GM18519 (cell line): ENCODE measurements at regions not wholly inside any gene's neighbourhood (a gene's known extent, or its start where the extent isn't known, plus 50 kb on each side); places are given as distances from the start of the nearest gene placed in this dataset.

Experiments
- ATAC-seq: cut with Tn5 transposase; IDR thresholded peaks from one replicate; pipeline ENCODE4 v1.9.1; 2021; ENCODE audit warnings: mild to moderate bottlenecking, moderate library complexity; ENCODE audit not compliant: unreplicated experiment, low FRiP score

DNA sequence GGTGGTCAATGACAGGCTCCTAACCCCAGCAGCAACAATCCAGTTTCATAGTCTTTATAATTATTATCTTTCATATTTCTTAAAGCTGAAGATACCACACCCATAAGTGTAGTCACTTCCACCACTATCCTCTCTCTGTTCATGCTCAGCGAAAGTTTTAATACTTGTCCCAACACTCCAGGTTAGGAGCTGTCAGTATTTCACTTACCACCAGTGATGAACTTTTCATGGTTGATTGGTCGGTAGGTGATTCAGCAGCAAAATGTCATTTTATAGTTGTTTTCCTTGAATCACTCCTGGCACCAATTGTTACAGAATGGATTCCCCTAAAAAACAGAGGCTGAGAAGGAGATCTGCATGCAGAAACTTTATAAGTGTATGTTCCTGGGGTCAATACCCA, 324.9 kb downstream of the CCDC85A start:
- ATAC-seq = no peak

DNA sequence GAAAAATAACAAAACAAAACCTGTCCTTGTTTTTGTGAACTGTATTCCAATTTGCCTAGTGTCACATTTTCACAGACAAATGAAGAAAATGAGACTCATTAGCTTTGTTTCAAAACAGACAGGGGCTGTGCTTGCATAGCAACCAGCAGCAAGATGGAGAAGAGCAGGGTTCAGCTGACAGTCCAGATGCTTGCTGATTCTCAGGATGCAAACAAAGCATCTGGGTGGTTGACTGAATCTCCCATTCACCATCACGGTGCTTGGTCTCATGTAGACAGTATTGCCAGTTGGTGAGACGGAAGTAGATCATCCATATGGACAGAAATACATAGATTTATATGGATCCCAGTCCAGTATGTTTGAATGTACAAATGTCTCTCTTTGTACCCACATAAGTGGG, 326.8 kb downstream of the CCDC85A start:
- ATAC-seq = no peak

DNA sequence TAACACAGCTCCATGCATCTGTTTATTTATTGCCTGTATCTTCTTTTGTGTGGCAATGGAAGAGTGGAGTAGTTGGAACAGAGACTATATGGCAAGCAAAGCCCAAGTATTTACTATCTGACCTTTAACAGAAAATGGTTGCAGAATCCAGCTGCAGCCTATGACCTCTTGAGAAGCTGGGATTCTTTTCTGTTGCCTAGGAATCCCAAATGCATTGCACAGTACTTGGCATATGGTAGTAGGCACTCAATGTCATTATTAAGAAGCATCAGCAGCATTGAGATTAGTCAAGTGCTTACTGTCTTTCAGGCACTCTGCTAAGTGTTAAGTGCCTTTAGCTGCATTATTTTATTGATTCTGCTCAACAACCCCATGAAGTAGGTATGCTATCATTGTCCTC, 331.6 kb downstream of the CCDC85A start:
- ATAC-seq = no peak

DNA sequence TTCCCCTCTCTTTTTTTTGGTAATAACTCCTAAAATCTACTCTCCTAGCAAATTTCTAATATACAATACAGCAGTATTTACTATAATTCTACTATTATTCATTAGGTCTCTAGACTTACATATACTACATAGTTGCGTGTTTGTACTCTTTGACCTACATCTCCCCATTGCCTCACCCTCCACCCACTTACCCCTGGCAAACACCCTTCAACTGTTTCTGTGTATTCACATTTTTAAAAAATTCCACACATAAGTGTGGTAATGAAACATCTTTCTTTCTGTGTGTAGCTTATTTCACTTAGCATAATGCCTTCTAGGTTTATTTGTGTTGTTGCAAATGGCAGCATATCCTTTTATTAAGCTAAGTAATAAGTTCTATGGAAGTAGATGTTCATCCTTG, 336.0 kb downstream of the CCDC85A start:
- no peak for ATAC-seq

DNA sequence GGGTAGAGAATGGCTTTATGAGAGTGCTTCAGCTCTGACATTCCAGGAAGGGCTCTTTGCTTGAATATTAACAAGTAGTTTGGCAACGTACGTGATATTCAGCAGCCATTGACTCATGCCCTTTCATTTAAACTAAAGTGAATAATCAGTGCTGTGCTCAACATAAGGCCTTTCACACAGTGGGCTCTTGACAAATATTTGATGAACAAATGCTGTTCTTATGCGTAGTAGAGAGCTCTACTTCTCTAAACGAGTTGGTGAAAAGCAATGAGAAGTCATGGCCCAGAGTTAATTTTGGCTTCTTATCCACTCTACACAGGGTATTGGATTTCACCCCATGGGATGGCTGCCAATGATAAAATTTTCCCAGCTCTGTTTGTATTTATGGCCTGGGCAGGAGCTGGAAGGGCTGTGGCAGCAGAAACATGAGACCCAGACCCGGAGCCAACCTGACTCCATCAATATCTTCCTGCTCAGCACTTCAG, 338.9 kb downstream of the CCDC85A start:
- ATAC-seq = no peak

DNA sequence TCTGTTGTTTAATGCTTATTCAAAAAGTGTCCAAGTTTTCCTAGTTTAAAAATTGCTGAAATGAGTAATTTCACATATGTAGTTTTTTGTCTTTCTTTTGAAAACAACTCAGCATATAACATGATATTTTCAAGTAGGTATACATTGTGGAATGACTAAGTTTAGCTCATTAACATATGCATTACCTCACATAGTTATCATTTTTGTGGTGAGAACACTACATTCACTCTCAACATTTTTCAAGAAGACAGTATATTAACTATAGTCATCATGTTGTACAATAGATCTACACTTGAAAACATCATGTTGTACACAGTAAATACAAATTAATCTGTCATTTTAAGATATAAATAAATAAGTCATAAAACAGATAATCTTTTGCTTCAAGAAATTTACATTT, 340.0 kb downstream of the CCDC85A start:
- no peak for ATAC-seq

DNA sequence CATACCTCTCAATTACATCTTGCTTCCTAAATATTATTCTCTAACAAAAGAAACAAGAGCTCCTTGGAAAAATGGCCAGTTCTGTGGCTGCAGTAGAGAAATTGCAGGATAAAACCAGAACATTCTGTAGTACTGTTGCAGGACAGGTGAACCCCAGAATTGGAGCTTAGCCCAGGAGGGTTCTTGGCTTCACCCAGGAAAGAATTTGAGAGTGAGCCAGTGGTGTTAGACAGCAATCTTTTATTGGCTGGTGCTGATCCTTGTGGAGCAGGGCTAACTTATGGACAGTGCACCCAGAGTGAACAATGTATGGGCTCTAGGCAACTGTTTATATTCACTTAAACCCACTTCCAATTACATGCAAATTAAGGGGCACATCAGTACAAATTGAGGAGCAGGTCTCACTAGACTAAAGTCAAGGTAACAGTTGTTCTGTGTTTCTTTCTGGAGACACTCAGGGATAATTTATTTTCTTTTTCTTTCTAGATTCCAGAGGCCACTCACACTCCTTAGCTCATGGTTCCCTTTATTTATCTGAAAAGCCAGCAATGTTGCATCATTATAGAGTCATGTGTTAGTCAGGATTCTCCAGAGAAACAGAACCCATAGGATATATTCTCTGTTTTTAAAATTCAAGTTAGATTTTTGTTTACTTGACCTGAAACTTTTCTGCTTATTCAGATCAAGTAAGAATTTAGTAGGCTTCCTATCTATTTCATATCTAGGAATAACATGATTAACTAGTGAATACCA, 348.1 kb downstream of the CCDC85A start:
- no peak for ATAC-seq

DNA sequence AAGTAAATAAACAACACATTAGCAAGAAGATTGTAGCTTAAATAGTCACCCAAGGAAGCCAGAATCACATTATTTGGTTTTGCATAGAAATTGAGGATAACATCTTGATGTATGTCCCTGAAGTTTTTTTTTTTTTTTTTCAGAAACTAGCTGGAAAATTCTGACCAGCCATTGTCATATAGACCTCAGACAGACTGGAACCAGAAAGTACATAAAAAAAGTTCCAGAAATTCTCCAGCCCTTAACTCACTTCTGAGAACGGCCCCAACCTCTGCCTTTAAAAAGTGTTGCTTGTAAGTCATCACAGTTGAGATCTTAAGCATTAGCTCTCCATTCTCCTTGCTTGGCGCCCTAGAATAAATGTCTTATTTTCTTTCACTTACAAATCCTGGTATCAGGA, 350.5 kb downstream of the CCDC85A start:
- no peak for ATAC-seq

DNA sequence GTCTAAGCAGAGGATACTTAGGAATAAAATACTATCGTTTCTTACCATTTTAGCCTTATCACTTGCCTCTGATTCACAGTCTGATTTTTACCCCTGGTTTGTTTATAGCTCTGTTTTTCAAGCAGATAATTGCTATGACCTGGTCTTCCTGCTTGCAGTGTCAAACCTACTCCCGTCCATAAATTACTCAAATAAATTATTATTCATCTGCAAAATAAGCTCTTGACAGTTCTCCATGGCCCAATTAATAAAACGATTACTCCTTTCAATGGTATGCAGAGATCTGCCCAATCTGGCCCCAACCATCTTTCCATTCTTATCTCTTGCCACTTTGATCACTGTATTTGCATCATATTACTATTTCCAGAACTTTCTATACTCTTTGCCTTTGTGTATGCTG, 354.0 kb downstream of the CCDC85A start:
- ATAC-seq = no peak

DNA sequence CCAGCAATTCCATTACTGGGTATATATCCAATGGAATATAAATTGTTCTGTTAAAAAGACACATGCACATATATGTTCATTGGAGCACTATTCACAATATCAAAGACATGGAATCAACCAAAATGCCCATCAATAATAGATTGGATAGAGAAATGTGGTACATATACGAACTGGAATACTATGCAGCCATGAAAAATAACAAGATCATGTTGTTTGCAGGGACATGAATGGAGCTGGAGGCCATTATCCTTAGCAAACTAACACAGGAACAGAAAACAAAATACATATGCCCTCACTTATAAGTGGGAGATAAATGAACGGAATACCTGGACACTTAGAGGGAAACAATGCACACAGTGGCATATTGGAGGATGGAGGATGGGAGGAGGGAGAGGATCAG, 355.8 kb downstream of the CCDC85A start:
- ATAC-seq = no peak

DNA sequence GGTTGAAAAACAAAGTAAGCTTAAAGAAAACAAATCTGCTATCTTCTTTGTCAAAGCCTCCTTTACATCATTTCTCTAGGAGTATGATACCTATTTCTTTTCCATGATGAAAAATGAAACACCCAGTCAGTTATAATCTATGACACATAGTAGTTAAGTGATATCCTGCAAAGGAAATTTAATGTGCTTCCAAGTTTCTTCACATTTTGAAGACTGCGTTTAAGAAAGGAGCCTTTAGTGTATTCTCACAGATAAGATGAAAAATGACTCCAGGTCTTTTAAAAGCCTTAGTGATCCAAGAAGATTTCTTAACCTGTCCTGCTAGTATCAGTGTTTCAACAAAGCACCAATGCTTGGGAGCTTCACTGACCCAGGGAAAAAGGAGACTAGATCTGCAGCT, 356.7 kb downstream of the CCDC85A start:
- no peak for ATAC-seq

DNA sequence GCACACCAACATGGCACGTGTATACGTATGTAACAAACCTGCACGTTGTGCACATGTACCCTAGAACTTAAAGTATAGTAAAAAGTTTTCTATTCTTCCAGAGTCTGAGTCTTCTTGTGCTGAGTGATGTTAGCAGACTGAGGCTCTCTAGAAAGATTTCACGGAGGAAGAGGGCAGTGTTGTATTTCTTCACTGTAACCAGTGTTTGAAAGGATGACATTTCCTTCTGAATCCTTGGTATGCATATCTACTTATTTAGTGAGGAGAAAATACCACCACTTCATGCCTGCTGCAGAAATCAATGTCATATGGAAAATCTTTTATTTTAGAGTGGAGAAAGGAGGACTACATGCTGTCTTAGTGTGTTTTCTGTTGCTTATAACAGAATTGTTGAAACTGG, 357.1 kb downstream of the CCDC85A start:
- ATAC-seq = no peak

DNA sequence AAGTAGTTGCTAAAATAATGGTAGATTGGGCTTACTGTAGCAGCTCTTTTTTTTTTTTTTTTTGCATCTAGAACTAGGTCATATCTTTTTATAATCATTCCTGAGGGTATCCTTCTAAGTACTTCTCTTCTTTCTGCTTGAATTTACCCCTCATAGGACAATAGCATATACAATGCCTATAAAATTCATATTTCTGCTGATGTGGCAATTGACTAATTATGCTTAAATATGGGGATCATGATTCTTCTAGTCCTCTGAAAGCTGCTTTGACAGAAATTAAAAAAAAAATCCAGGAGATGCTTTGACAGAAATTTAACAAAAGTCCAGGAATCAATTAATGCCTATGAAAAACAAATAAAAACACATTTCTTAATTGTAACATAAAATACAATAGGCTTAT, 358.4 kb downstream of the CCDC85A start:
- ATAC-seq = no peak

DNA sequence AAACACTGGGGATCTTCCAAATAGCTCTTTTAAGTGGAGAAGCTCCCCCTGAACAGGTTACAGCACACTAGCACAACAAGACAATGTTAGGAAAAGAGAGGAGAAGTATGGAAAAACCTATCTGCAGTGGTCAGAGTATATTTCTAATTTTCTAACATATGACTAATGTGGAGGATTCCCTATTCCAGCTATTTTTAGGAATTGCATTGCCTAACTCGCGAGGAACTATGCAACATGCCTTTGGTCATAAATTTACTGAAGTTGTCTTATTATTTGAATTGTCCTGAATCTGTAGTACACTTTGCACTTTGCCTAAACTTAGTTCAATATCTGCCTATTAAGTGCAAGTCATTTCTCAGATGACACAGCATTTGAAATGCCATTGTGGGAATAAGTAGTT, 381.4 kb downstream of the CCDC85A start:
- ATAC-seq = no peak

DNA sequence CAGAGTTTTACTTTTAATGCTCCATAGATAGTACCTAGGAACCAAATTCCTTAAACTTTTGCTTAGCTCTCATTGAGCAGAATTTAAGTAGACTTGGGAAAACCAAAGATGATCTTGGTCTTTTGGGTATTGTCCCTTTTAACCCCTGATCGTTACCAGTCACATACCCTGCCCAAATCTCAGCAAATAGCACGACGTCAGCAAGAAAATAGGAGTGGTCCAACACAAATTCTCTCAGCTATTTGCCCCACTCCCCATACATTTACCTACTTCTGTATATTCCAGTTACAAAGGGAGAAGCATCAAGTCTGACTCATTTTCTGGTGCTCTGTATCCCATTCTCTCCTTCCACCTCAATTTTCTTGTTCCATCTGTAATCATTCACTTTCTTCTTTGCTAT, 387.3 kb downstream of the CCDC85A start:
- no peak for ATAC-seq

DNA sequence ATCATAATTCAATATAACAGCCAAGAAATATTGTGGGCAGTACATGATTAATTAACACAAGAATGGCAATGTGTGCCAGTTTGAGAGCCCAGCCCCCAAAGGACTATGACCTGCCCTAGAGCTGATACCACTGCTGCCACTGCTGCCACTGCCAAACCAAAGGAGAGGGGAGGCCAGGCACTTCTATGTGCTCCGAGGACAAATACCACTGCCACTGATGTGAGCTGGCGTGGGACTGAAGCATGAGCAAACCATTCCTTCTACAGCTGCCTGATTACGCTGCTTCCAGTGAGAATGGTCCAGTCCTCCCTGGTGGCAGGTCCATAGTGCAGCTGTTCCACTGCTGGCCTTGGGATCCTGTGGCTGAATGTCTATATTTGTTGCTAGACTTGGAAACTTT, 392.2 kb downstream of the CCDC85A start:
- no peak for ATAC-seq

DNA sequence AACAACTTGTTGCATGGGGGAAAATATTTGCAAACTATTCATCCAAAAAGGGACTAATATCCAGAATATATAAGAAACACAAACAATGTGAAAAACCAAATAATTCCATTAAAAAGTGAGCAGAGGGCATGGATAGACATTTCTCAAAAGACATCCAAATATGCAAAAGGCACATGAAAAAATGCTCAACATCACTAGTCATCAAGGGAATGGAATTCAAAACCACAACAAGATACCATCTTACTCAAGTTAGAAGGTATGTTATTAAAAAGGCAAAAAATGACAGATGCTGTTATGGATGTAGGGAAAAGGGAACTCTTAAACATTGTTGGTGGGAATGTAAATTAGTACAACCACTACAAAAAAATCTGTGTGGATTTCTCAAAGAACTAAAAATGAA, 396.5 kb downstream of the CCDC85A start:
- ATAC-seq = no peak

DNA sequence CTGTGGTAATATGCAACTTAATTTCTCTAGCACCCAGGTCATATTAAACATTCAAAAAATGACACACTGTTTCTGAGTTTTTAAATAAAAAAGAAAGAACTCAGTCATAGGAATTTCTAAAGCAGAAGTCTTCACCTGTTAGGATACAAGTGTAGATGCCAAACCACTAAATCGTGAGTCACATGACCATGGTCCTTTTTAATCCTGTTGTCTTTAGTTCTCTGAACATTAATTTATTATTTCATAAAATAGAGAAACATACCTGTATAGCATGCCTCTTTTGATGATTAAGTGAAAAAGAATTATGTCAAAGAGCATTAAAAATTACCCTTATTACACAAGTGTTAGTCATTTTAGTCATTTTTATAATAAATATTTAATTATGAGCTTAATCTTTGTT, 398.8 kb downstream of the CCDC85A start:
- ATAC-seq = no peak

DNA sequence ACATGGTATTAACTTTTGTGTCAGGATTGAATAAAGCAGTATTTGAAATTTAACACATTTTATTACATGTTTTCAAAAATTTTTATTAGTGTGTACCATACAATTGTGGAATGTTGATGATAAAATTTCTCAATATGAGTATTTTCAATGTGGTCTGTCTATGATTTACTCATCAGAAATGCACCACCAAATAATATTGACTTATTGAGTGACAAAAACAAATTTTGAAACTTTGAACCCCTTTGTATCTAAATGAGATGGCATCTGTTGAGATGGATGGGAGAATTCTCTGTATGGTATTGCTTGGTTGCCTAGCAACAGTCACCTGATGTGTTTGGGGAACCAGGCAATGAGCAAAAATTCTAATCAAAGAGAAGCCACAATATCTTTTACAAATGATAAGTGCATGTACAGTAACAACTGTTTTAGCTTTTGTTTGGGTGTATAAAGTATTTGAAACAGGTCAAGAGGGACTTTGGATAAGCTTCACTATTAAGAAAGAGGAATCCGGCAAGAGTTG, 400.1 kb downstream of the CCDC85A start:
- ATAC-seq = no peak

DNA sequence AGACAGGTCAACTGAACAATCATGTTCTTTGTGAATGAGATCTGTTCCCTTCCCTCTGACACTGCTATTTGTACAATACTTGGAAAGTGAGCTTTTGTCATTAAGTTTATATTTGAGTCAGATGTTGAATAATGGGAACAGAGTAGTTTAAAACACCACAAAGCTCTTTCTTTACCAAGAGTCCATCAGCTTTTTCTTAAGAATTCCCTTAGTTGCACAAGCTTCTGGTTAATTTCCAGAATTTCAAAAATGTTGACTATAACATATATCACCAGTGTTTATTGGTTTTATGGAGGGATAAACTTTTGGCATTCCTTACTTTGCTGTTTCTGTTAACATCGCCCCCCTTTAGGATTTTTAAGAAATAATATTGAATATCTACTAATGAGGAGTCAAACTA, 403.7 kb downstream of the CCDC85A start:
- no peak for ATAC-seq

DNA sequence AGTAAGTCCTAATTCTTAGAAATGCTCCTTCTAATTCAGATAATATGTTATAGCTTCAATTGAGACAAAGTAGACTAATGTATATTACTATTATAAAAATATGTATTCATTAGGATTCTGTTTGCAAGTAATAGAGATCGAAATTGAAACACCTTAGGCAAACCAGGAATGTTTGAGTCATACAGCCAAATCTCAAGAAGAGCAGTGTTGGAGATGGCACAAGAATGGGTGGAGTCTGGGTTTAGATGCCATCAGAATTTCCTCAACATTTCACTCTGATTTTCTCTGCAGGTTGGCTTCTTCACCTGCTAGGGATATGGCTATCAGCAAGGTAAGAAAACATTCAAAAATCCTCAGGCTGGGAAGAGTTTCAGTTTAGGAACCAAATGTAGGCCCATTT, 405.4 kb downstream of the CCDC85A start:
- ATAC-seq = no peak

DNA sequence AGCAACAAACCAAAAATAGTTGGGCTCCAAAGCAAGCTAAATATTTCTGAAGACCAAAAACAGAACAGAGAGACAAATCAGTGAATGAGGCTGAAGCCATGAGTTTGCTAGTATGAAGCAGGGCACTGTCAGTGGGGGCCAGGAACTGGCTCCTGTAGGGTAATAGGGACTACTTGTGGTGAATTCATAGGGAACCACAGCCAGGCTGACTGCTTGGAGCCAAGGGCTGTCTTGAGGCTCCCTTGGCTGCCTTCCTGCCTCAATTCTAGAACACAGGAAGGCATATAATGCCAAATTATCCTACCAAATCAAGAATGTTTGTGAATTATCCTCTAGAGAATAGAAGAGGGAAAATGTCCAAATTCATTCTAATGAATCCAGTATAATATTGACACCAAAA, 406.0 kb downstream of the CCDC85A start:
- no peak for ATAC-seq

DNA sequence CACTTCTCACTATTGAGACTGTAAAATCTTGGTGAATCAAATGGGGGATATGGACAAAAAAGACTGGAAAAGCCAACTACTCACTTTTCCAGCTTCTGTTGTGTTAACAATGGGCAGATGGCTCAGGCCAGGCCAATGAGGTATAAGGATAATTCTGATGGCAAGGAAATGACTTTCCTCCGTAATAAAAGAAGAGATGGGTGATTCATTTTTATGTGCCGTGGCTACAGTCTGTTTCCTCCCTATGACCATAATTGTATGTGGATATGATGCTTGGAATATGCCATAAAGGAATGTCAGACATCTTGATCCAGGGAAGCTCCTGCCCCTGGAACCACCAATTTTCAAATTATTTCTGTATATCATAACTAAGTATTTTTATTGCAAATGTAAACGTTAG, 406.8 kb downstream of the CCDC85A start:
- no peak for ATAC-seq
